ENCODE measurements at regions not wholly inside any gene's neighbourhood (a gene's known extent, or its start where the extent isn't known, plus 50 kb on each side); places are given as distances from the start of the nearest gene placed in this dataset.

GRCh38 chr2:45282646-45283045 lies 273.4 kb upstream of the SIX2 start:
- TF ChIP-seq CTCF (IDR thresholded peaks at IDR 0.05; ENCODE audit: low read length) (no peak), EZH2 (IDR thresholded peaks at IDR 0.05; ENCODE audit: borderline replicate concordance, low read length) (no peak)

All from OCI-LY1 (cell line).